ENCODE measurements at regions not wholly inside any gene's neighbourhood (a gene's known extent, or its start where the extent isn't known, plus 50 kb on each side); places are given as distances from the start of the nearest gene placed in this dataset.
A peak's percentile ranks its signal among the peaks of the same experiment; 100 is the strongest.

DNA sequence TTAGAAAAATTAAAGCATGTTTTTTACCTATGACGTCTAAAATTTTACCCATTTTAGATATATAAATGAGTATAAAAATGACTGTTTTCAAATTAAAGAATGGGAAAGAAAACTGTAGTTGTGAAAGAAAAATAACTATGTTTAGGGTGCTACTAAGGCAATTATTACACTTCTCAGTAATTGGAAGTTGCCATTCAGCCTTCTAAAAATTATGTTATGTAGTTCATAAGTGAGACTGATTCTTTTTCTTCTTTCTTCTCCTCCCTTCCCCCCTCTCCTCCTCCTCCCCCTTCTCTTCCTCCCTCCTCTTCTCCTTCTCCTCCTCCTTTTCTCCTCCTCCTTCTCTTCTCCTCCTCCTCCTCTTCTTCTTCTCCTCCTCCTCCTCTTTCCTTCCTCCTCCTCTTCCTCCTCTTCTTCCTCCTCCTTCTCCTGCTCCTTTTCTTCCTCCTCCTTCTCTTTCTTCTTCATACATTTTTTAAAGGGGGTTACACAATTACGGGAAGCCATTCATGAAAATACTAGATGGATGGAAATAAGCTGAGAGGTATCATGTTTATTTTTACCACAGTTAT lies 223.6 kb downstream of the CETN3 start:
- no peaks in the 10 kb centered on the region for H3K9me3 ChIP-seq (ENCODE audit: low read length)
- no peaks in the 10 kb centered on the region for H3K27me3 ChIP-seq (ENCODE audit: control insufficient read depth in 1 of 2, insufficient read depth in 2 of 2, low read length in 2 of 2)
- no peak overlapping the region for H3K9ac ChIP-seq (ENCODE audit: low read length)
- H3K4me3 ChIP-seq (ENCODE audit: low read depth in 1 of 2, low read length in 2 of 2) = no peak overlapping the region
- H3K27ac ChIP-seq (ENCODE audit: low read depth, low read length) = no peak overlapping the region
- peaks cover 5% of the 10 kb centered on the region for H3K4me1 ChIP-seq (ENCODE audit: insufficient read depth, low read length)
- no peaks in the 10 kb centered on the region for H3K36me3 ChIP-seq (ENCODE audit: insufficient read depth, low read length)

DNA sequence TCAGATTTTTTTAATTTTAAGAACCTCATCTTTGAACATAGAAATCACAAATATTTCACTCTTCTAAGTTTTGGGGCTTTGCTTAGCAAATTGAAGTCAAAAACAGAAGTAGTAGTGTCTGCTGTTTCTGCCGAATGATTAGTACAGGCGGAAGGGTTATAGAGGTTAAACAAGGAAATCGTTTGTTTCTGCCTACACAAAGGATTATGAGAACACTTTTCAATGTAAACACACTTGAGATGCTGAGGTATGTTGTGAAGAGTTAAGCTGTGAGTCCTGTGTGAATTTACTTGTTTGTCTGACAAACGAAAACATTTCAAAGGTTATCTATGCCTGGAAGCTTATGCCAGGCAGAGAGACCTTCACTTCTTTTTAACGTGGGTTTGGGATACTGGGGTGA lies 224.8 kb downstream of the CETN3 start:
- Histone ChIP-seq H3K27ac (ENCODE audit: low read depth, low read length) (no peak overlapping the region), H3K9ac (ENCODE audit: low read length) (no peak overlapping the region), H3K27me3 (ENCODE audit: control insufficient read depth in 1 of 2, insufficient read depth in 2 of 2, low read length in 2 of 2) (no peaks in the 10 kb centered on the region), H3K4me1 (ENCODE audit: insufficient read depth, low read length) (peaks cover 5% of the 10 kb centered on the region), H3K36me3 (ENCODE audit: insufficient read depth, low read length) (no peaks in the 10 kb centered on the region), H3K4me3 (ENCODE audit: low read depth in 1 of 2, low read length in 2 of 2) (no peak overlapping the region), H3K9me3 (ENCODE audit: low read length) (no peaks in the 10 kb centered on the region)

DNA sequence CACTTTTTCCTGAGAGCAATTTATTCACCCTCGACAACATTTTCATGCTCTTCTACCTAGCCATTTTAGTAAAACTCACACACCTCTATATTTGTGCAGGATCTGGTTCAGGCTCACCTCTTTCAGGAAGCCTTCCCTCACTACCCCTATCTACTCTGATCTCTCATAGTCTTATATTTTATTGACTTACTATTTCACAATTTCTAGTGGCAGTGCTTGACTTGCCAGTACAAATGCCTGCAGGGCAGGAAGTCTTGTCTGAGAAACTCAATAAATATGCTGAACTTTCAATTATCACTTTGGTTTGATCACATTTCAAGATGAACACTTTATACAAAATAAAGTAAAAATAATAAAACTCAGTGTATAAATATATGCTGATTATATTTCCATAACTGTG lies 226.8 kb downstream of the CETN3 start:
- peaks cover 5% of the 10 kb centered on the region for H3K4me1 ChIP-seq (ENCODE audit: insufficient read depth, low read length)
- no peaks in the 10 kb centered on the region for H3K27me3 ChIP-seq (ENCODE audit: control insufficient read depth in 1 of 2, insufficient read depth in 2 of 2, low read length in 2 of 2)
- no peaks in the 10 kb centered on the region for H3K9me3 ChIP-seq (ENCODE audit: low read length)
- no peak overlapping the region for H3K9ac ChIP-seq (ENCODE audit: low read length)
- H3K27ac ChIP-seq (ENCODE audit: low read depth, low read length) = no peak overlapping the region
- no peaks in the 10 kb centered on the region for H3K36me3 ChIP-seq (ENCODE audit: insufficient read depth, low read length)
- H3K4me3 ChIP-seq (ENCODE audit: low read depth in 1 of 2, low read length in 2 of 2) = no peak overlapping the region

DNA sequence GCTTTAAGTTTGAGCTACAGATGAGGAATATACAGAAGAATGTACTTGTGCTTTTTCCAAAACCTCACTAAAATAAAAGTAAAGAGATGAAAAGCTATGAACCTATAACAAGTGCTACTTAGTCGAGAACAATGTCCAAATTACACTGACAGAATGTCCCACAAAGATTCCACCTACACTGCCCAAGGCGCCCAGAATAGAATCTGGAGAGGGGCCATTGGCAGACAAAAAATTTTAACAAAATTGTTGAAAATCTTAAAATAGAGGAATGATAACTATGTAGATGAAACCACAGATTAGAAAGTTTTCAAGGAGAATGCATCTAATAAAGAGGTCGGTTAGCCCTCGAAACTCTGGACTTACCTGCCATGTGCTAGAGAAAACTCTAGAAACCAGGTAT lies 235.3 kb downstream of the CETN3 start:
- Histone ChIP-seq H3K36me3 (ENCODE audit: insufficient read depth, low read length) (no peaks in the 10 kb centered on the region), H3K27ac (ENCODE audit: low read depth, low read length) (no peak overlapping the region), H3K4me1 (ENCODE audit: insufficient read depth, low read length) (peaks cover 12% of the 10 kb centered on the region), H3K4me3 (ENCODE audit: low read depth in 1 of 2, low read length in 2 of 2) (no peak overlapping the region), H3K9me3 (ENCODE audit: low read length) (no peaks in the 10 kb centered on the region), H3K27me3 (ENCODE audit: control insufficient read depth in 1 of 2, insufficient read depth in 2 of 2, low read length in 2 of 2) (no peaks in the 10 kb centered on the region), H3K9ac (ENCODE audit: low read length) (no peak overlapping the region)

DNA sequence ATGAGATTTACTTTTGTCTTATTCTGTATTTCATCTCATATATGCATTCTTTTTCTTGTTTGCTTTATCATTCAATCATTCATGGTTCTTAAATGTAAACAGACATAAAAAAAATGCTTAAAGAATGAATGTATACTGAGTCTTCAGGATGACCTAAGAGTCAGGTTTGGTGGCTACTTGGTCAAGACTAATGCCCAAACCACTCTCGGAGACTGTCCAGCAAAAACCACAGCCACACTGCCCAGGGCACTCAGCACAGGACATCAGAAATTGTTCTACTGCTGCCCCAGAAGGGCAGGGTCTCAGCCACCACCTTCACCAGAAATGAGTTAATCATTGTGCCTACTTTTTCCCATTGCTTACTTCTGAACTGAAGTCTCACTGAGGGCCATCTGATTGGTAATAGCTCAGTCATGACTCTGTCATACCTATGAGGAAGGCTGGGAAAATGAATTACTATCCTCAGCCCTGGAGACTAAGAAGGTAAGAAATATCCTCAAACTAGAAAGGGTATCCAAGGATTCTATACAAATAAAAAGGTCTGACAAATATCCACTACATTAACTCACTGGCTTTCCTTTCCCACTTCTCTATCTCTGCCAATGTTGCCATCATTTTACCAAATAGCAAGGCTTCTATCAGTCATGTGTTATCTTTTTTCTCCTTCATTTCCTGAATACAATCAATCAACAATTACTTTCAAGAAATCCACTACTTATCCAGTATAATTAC lies 236.1 kb downstream of the CETN3 start:
- peaks cover 20% of the 10 kb centered on the region for H3K4me1 ChIP-seq (ENCODE audit: insufficient read depth, low read length)
- no peak overlapping the region for H3K4me3 ChIP-seq (ENCODE audit: low read depth in 1 of 2, low read length in 2 of 2)

DNA sequence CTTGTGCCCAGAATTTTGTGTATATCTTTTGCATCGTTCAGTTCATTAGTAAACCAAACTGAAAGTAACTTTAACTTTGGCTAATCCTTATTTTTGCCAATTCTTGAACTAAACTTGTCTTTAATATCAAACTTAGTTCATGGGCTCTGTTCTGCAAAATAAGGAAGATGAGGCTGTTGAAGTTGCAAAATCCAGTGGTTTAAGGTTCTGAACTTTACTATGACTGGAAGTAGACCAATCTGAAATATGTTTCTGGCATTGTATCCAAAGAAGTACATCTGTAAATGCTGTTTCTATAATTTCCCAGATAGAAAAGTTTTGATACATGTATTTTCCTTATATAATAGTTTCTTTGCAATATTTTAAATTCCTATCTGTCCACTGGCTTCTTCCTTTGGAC lies 238.1 kb downstream of the CETN3 start:
- no peaks in the 10 kb centered on the region for H3K9me3 ChIP-seq (ENCODE audit: low read length)
- H3K9ac ChIP-seq (ENCODE audit: low read length) = no peak overlapping the region
- no peak overlapping the region for H3K4me3 ChIP-seq (ENCODE audit: low read depth in 1 of 2, low read length in 2 of 2)
- H3K4me1 ChIP-seq (ENCODE audit: insufficient read depth, low read length) = peaks cover 20% of the 10 kb centered on the region
- H3K36me3 ChIP-seq (ENCODE audit: insufficient read depth, low read length) = no peaks in the 10 kb centered on the region
- H3K27me3 ChIP-seq (ENCODE audit: control insufficient read depth in 1 of 2, insufficient read depth in 2 of 2, low read length in 2 of 2) = no peaks in the 10 kb centered on the region
- H3K27ac ChIP-seq (ENCODE audit: low read depth, low read length) = no peak overlapping the region

More for the DNA sequence above, 236.1 kb downstream of the CETN3 start:
- Histone ChIP-seq H3K9me3 (ENCODE audit: low read length) (no peaks in the 10 kb centered on the region), H3K27ac (ENCODE audit: low read depth, low read length) (no peak overlapping the region), H3K27me3 (ENCODE audit: control insufficient read depth in 1 of 2, insufficient read depth in 2 of 2, low read length in 2 of 2) (no peaks in the 10 kb centered on the region), H3K36me3 (ENCODE audit: insufficient read depth, low read length) (no peaks in the 10 kb centered on the region), H3K9ac (ENCODE audit: low read length) (no peak overlapping the region)

DNA sequence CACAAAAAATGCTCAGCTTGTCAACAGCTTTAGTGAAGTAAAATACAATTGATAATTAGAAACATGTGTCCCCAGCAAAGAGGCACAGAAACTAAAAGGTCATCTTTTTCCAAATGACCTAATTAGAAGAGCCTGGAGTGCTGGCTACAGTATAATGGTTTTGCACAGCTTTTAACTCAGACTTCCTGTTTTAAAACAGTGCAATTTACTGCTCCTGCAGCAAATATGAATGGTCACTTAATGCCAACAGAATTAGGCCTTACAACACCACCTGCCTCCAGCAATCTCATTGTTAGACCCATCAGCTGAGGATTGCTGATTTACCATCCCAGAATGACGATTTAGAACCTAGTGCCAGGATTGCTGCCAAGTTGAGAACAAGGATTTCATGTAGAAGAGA lies 239.3 kb downstream of the CETN3 start:
- H3K4me1 ChIP-seq (ENCODE audit: insufficient read depth, low read length) = peaks cover 20% of the 10 kb centered on the region
- H3K9ac ChIP-seq (ENCODE audit: low read length) = no peak overlapping the region
- H3K4me3 ChIP-seq (ENCODE audit: low read depth in 1 of 2, low read length in 2 of 2) = no peak overlapping the region
- no peaks in the 10 kb centered on the region for H3K9me3 ChIP-seq (ENCODE audit: low read length)
- no peak overlapping the region for H3K27ac ChIP-seq (ENCODE audit: low read depth, low read length)
- H3K36me3 ChIP-seq (ENCODE audit: insufficient read depth, low read length) = no peaks in the 10 kb centered on the region
- no peaks in the 10 kb centered on the region for H3K27me3 ChIP-seq (ENCODE audit: control insufficient read depth in 1 of 2, insufficient read depth in 2 of 2, low read length in 2 of 2)

DNA sequence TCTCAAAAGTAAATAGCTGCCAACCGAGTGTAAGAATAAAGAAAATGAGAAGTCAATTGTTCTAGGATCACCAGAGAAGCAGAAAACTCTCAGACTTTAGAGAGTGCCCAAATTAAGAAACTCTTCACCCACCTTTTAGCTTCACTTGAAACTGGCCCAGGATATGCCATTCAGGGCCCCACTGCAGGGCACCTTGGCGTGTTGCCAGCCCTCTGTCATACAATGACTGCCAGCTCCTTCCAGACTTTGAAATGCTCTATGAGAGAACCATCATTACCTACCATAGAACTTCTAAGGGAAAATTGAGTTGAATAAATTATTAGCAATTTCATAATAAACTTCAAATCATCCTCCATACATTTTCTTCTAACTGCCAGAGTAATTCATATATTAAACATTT lies 240.5 kb downstream of the CETN3 start:
- H3K4me1 ChIP-seq (ENCODE audit: insufficient read depth, low read length) = peaks cover 20% of the 10 kb centered on the region
- H3K9ac ChIP-seq (ENCODE audit: low read length) = no peak overlapping the region
- no peaks in the 10 kb centered on the region for H3K9me3 ChIP-seq (ENCODE audit: low read length)
- no peaks in the 10 kb centered on the region for H3K27me3 ChIP-seq (ENCODE audit: control insufficient read depth in 1 of 2, insufficient read depth in 2 of 2, low read length in 2 of 2)
- no peaks in the 10 kb centered on the region for H3K36me3 ChIP-seq (ENCODE audit: insufficient read depth, low read length)
- peak overlapping the region in 1 of 2 donors; percentile 4 for H3K4me3 ChIP-seq (ENCODE audit: low read depth in 1 of 2, low read length in 2 of 2)
- H3K27ac ChIP-seq (ENCODE audit: low read depth, low read length) = no peak overlapping the region

DNA sequence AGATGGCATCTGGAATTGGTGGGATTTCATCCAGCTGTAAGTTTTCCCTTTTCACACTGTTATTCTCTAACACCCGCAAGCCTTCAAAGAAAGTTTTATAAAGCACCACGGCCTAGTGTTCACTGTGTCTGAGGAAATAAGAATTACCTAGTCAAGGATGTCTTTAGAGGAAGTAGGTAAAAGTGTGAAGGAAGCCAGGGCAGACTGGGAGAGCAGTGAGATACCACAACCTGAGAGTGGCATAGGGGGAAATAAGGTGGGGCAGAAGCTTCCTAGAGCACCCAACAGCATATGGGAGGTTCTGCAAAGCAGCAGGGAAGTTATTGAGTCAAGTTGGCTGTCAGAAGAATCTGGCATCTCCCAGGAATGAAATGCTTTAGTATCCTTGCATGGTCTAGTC lies 241.2 kb downstream of the CETN3 start:
- H3K9me3 ChIP-seq (ENCODE audit: low read length) = no peaks in the 10 kb centered on the region
- no peaks in the 10 kb centered on the region for H3K36me3 ChIP-seq (ENCODE audit: insufficient read depth, low read length)
- peaks cover 20% of the 10 kb centered on the region for H3K4me1 ChIP-seq (ENCODE audit: insufficient read depth, low read length)
- no peak overlapping the region for H3K9ac ChIP-seq (ENCODE audit: low read length)
- no peaks in the 10 kb centered on the region for H3K27me3 ChIP-seq (ENCODE audit: control insufficient read depth in 1 of 2, insufficient read depth in 2 of 2, low read length in 2 of 2)
- H3K4me3 ChIP-seq (ENCODE audit: low read depth in 1 of 2, low read length in 2 of 2) = no peak overlapping the region
- no peak overlapping the region for H3K27ac ChIP-seq (ENCODE audit: low read depth, low read length)

DNA sequence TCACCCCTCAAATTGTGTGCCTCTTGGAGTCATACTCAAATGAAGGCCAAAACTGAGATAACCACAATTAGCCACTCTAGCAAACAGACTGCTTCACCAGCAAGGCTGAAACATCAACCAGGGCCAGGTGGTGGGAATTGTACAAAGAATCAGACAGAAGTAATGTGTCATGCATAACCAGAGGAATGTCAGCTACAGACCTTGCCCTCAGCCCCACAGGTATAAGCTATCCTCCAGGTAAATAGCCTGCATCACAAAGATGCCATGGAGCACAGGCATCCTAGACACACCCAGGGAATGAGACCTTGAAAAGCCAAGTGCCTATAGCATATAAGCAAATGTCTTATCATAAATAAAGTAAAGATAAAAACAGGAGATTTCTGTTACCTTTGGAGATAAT lies 242.7 kb downstream of the CETN3 start:
- Histone ChIP-seq H3K9me3 (ENCODE audit: low read length) (no peaks in the 10 kb centered on the region), H3K4me1 (ENCODE audit: insufficient read depth, low read length) (peaks cover 20% of the 10 kb centered on the region), H3K9ac (ENCODE audit: low read length) (no peak overlapping the region), H3K27me3 (ENCODE audit: control insufficient read depth in 1 of 2, insufficient read depth in 2 of 2, low read length in 2 of 2) (no peaks in the 10 kb centered on the region), H3K4me3 (ENCODE audit: low read depth in 1 of 2, low read length in 2 of 2) (no peak overlapping the region), H3K27ac (ENCODE audit: low read depth, low read length) (no peak overlapping the region), H3K36me3 (ENCODE audit: insufficient read depth, low read length) (no peaks in the 10 kb centered on the region)

DNA sequence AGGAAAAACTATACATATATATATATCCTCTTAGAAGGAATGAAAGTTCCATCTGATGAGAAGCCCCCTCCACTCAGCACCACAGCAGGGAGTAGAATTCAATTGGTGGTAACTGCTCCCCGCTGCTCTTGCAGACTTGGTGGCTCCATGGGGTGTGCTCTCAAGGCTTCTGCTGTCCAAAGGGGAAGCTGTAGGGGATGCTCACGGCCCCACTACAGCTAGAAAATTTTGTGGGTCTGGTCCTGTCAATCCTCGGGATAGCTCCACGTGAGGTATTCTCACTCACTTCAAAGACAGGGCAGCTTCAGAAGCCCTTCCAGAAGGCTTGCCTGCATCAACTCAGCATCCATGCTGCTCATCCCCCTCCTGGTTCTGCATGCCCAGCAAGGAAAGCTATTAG lies 247.2 kb downstream of the CETN3 start:
- Histone ChIP-seq H3K9me3 (ENCODE audit: low read length) (no peaks in the 10 kb centered on the region), H3K27me3 (ENCODE audit: control insufficient read depth in 1 of 2, insufficient read depth in 2 of 2, low read length in 2 of 2) (no peaks in the 10 kb centered on the region), H3K36me3 (ENCODE audit: insufficient read depth, low read length) (no peaks in the 10 kb centered on the region), H3K9ac (ENCODE audit: low read length) (no peak overlapping the region), H3K4me1 (ENCODE audit: insufficient read depth, low read length) (peaks cover 5% of the 10 kb centered on the region), H3K4me3 (ENCODE audit: low read depth in 1 of 2, low read length in 2 of 2) (no peak overlapping the region), H3K27ac (ENCODE audit: low read depth, low read length) (no peak overlapping the region)

DNA sequence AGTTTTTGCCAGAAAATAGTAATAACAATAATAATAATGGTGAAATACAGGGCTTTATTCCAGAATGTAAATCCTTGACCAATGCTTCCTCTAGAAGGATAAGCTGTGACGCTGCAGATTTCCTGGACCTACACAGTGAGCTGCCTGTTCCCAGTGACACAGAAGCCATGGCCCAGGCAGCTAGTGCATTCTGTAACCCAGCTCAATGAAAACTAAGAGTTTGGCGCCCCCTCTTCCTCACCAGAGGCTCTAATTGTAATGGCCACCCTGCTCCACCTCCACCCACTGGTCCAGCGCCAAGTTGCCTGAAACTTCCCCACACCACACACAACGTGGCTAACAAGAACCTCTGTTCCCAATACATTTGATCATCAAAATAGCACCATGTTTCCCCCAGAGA lies 248.1 kb downstream of the CETN3 start:
- no peak overlapping the region for H3K9ac ChIP-seq (ENCODE audit: low read length)
- no peaks in the 10 kb centered on the region for H3K36me3 ChIP-seq (ENCODE audit: insufficient read depth, low read length)
- H3K9me3 ChIP-seq (ENCODE audit: low read length) = no peaks in the 10 kb centered on the region
- peaks cover 5% of the 10 kb centered on the region for H3K4me1 ChIP-seq (ENCODE audit: insufficient read depth, low read length)
- H3K27ac ChIP-seq (ENCODE audit: low read depth, low read length) = no peak overlapping the region
- H3K27me3 ChIP-seq (ENCODE audit: control insufficient read depth in 1 of 2, insufficient read depth in 2 of 2, low read length in 2 of 2) = no peaks in the 10 kb centered on the region
- no peak overlapping the region for H3K4me3 ChIP-seq (ENCODE audit: low read depth in 1 of 2, low read length in 2 of 2)

Data from muscle layer of colon (tissue), 2 donors.